Rectal smooth muscle tissue (tissue), 1 donor: ENCODE measurements at regions not wholly inside any gene's neighbourhood (a gene's known extent, or its start where the extent isn't known, plus 50 kb on each side); places are given as distances from the start of the nearest gene placed in this dataset.

ENCODE experiments used
- H3K27ac ChIP-seq: one replicate; pipeline ENCODE4 v1.7.0; 2013; ENCODE audit warnings: low read depth, low read length, inconsistent platforms
- H3K27me3 ChIP-seq: one replicate; pipeline ENCODE4 v1.7.0; 2013; ENCODE audit warnings: low read length; ENCODE audit not compliant: control insufficient read depth, insufficient read depth
- H3K36me3 ChIP-seq: one replicate; pipeline ENCODE4 v1.7.0; 2013; ENCODE audit warnings: low read length; ENCODE audit not compliant: control insufficient read depth, insufficient read depth
- H3K4me1 ChIP-seq: one replicate; pipeline ENCODE4 v1.7.0; 2013; ENCODE audit warnings: low read length; ENCODE audit not compliant: control insufficient read depth, insufficient read depth
- H3K4me3 ChIP-seq: one replicate; pipeline ENCODE4 v1.7.0; 2013; ENCODE audit warnings: low read length
- H3K9ac ChIP-seq: one replicate; pipeline ENCODE4 v1.7.0; 2013; ENCODE audit warnings: low read length

DNA sequence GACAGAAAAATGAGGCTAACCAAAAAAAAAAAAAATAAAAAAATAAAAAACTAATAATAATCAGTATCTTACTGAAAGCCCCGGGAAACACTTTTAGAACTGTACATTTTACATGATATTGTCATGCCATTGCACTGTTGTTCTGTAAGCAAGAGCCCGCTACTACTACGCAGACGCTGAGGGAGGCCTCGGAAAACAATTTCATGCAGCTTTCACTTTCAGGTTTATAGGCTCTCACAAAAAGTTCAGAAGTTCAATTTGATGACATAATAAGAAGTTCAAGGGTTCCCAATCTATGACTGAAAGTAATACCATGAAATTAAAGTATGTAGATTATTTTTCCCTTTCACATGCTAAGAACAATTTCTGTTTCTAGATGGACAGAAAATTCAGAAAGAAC is 318.3 kb upstream of the ITGA1 start:
- Histone ChIP-seq H3K9ac (no peak overlapping the region), H3K27me3 (no peaks in the 10 kb centered on the region), H3K27ac (no peak overlapping the region), H3K36me3 (no peaks in the 10 kb centered on the region), H3K4me1 (no peaks in the 10 kb centered on the region), H3K4me3 (no peak overlapping the region)

GRCh38 chr5:52469835-52470234 is 317.9 kb upstream of the ITGA1 start:
- H3K27ac ChIP-seq = no peak overlapping the region
- H3K4me1 ChIP-seq = no peaks in the 10 kb centered on the region
- H3K4me3 ChIP-seq = no peak overlapping the region
- no peak overlapping the region for H3K9ac ChIP-seq
- no peaks in the 10 kb centered on the region for H3K27me3 ChIP-seq
- no peaks in the 10 kb centered on the region for H3K36me3 ChIP-seq

DNA sequence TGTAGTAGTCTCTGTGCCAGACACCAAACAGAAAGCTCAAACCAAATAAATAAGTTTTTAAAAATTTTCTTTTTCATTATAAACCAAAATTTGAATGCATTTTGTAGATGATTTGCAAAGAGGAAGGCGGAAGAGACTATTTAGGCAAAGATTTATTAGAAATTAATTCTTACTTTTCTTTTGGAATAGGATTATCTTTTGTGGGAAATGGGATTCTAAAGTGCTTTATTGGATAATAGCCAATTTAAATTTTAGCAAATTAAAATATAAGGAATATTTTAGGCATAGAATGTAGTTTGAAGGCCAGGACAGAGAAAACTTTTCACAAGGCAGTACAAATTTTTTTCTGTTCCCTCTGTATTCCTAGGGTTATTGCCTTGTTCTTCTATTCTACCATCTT is 311.4 kb upstream of the ITGA1 start:
- Histone ChIP-seq H3K36me3 (no peaks in the 10 kb centered on the region), H3K27me3 (no peaks in the 10 kb centered on the region), H3K4me1 (no peaks in the 10 kb centered on the region), H3K9ac (no peak overlapping the region), H3K27ac (no peak overlapping the region), H3K4me3 (no peak overlapping the region)

DNA sequence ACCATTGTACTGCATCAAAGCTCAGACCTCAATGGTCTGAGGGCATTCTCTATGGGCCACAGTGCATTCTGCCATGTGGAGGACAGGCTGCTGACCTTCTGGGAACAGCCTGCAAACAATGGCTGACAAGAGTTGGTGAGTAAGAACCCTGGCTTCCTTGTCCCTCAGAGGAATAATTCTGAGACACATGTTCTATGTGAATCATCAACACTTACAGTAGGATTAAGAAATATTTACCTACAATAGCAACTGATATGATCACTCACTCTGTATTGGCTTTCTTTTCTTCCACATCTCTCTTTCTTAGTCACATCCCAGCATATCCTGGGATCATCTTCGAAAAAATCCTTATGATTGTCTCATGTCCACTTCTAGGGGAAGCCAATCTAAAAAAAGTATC is 306.5 kb upstream of the ITGA1 start:
- H3K36me3 ChIP-seq = no peaks in the 10 kb centered on the region
- H3K4me3 ChIP-seq = no peak overlapping the region
- no peaks in the 10 kb centered on the region for H3K27me3 ChIP-seq
- H3K9ac ChIP-seq = no peak overlapping the region
- H3K4me1 ChIP-seq = no peaks in the 10 kb centered on the region
- no peak overlapping the region for H3K27ac ChIP-seq

DNA sequence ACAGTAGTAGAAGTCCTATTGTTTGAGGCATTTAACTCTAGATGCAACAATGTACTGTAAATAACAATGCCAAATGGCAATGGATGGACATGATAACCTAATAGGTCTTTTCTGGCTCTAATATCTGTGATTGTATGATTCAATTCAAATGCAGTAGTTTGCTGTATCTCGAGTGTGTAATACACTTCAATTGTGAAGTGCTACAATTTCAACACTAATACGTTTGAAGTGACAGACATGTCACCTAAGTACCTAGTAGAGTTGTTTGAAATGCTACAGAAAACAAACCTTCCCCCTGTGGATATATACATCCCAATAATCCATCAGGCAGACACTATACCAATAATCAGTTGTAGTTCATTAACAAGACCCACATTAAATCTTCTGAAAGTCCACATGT is 305.9 kb upstream of the ITGA1 start:
- Histone ChIP-seq H3K4me3 (no peak overlapping the region), H3K27ac (no peak overlapping the region), H3K27me3 (no peaks in the 10 kb centered on the region), H3K36me3 (no peaks in the 10 kb centered on the region), H3K9ac (no peak overlapping the region), H3K4me1 (no peaks in the 10 kb centered on the region)

GRCh38 chr5:52491071-52491787 is 296.5 kb upstream of the ITGA1 start:
- H3K27ac ChIP-seq = no peak overlapping the region
- no peak overlapping the region for H3K4me3 ChIP-seq
- no peak overlapping the region for H3K9ac ChIP-seq
- H3K36me3 ChIP-seq = no peaks in the 10 kb centered on the region
- no peaks in the 10 kb centered on the region for H3K27me3 ChIP-seq
- H3K4me1 ChIP-seq = no peaks in the 10 kb centered on the region

DNA sequence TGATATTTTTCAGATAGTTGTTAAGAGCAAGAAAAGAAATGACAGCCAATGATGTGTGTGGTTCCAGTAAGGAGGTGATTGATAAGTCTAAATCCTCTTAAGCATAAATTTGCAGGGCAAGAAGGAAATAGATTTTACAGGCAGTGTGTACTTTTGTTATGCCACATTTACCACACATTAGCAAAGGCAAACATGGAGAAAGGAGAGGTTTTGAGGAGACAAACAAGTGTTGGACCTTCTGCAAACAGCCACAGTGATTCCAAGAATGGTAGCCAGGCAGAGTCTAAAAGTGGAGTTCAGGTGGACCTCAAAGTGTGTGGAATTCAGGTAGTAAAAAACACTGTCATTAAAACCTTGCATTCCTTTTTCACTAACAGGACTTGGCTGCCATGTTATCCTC is 295.9 kb upstream of the ITGA1 start:
- no peak overlapping the region for H3K27ac ChIP-seq
- H3K27me3 ChIP-seq = no peaks in the 10 kb centered on the region
- no peaks in the 10 kb centered on the region for H3K4me1 ChIP-seq
- H3K36me3 ChIP-seq = no peaks in the 10 kb centered on the region
- H3K4me3 ChIP-seq = no peak overlapping the region
- H3K9ac ChIP-seq = no peak overlapping the region

DNA sequence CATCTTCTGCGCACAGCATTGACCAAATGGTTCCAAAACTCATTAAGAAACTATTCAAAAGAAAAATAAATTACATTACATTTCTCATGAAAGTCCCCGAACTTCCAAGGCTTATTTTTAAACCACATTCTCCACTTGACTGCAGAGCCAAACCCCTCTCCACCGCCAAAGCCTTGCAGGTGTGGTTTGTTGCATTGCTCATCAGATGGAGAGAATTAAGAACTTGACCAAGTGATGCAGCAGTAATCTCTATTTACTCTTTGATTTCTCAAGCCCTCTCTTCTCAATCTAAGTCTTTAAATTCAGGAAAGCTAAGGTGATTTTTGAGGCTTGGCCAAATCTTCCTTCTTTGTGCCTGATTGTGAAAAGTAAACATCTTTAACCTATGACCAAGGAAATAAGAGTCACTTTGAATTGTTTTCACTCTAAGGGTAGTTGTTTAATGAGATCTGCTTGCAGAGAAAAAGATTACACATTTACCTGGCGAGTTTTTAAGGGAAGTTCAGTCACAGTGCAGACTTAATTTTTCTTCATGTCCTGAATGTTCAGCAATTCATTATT is 290.5 kb upstream of the ITGA1 start:
- H3K36me3 ChIP-seq = no peaks in the 10 kb centered on the region
- H3K4me3 ChIP-seq = no peak overlapping the region
- no peaks in the 10 kb centered on the region for H3K4me1 ChIP-seq
- no peak overlapping the region for H3K27ac ChIP-seq
- H3K9ac ChIP-seq = no peak overlapping the region
- no peaks in the 10 kb centered on the region for H3K27me3 ChIP-seq

DNA sequence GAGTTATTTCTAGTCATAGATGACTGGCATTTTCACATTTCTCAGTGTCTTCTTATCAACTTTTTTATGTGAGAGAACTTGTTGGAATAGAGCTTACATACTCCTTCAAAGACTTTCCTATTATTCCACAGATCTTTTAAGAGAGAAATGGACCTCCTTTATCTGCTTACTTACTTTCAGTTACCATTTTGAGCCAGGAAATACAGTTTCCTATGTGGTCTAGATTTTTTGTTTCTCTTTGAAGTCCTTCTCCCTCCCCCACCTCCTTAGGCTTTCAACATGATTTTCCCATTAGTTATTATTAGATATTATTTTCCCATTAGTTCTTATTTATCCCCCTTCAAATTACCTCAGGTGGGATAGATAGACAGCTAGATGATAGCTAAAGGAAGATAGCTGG is 289.1 kb upstream of the ITGA1 start:
- no peaks in the 10 kb centered on the region for H3K36me3 ChIP-seq
- H3K27me3 ChIP-seq = no peaks in the 10 kb centered on the region
- H3K4me1 ChIP-seq = no peaks in the 10 kb centered on the region
- H3K9ac ChIP-seq = no peak overlapping the region
- H3K4me3 ChIP-seq = no peak overlapping the region
- no peak overlapping the region for H3K27ac ChIP-seq

- Histone ChIP-seq H3K4me1 (no peaks in the 10 kb centered on the region), H3K9ac (no peak overlapping the region), H3K36me3 (no peaks in the 10 kb centered on the region), H3K4me3 (no peak overlapping the region), H3K27me3 (no peaks in the 10 kb centered on the region), H3K27ac (no peak overlapping the region)
Measured at GRCh38 chr5:52502460-52502999, 285.2 kb upstream of the ITGA1 start.

GRCh38 chr5:52504584-52505240 is 283.0 kb upstream of the ITGA1 start:
- H3K27ac ChIP-seq = no peak overlapping the region
- H3K4me1 ChIP-seq = no peaks in the 10 kb centered on the region
- no peak overlapping the region for H3K9ac ChIP-seq
- H3K36me3 ChIP-seq = no peaks in the 10 kb centered on the region
- no peak overlapping the region for H3K4me3 ChIP-seq
- no peaks in the 10 kb centered on the region for H3K27me3 ChIP-seq

DNA sequence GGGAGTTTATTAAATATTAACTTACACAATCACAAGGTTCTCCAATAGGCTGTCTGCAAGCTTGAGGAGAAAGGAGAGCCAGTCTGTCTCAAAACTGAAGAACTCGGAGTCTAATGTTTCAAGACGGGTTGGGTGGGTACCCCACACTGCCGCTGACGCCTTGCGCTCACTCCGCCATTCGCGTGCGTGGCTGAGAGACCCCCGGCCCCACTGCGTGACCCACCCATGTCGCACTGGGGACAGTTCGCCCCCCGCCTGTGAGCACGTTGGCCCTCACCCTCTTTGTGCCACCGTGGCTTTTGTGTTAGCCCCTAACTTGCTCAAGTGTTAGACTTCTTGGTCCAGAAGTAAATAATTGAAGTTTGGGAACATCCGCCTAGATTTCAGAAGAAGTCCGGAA is 270.0 kb upstream of the ITGA1 start:
- no peaks in the 10 kb centered on the region for H3K36me3 ChIP-seq
- no peaks in the 10 kb centered on the region for H3K4me1 ChIP-seq
- no peak overlapping the region for H3K27ac ChIP-seq
- H3K27me3 ChIP-seq = no peaks in the 10 kb centered on the region
- no peak overlapping the region for H3K9ac ChIP-seq
- H3K4me3 ChIP-seq = no peak overlapping the region

DNA sequence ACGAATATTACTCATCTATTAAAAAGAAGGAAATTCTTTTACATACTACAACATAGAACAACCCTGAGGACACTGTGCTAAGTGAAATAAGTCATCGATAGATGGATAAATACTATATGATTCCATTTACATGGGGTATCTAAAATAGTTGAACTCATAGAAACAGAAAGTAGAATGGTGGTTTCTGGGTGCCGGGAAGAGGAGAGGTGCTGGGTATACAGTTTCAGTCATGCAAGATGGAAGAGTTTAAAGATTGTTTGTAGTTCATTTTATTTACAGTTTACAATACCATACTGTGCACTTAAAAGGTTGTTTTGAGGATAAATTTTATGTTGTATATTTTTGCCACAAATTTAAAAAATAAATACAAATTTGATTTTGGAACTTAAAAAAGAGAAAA is 267.5 kb upstream of the ITGA1 start:
- Histone ChIP-seq H3K4me3 (no peak overlapping the region), H3K27me3 (no peaks in the 10 kb centered on the region), H3K9ac (no peak overlapping the region), H3K36me3 (no peaks in the 10 kb centered on the region), H3K4me1 (no peaks in the 10 kb centered on the region), H3K27ac (no peak overlapping the region)
